ENCODE measurements at regions not wholly inside any gene's neighbourhood (a gene's known extent, or its start where the extent isn't known, plus 50 kb on each side); places are given as distances from the start of the nearest gene placed in this dataset.

DNA sequence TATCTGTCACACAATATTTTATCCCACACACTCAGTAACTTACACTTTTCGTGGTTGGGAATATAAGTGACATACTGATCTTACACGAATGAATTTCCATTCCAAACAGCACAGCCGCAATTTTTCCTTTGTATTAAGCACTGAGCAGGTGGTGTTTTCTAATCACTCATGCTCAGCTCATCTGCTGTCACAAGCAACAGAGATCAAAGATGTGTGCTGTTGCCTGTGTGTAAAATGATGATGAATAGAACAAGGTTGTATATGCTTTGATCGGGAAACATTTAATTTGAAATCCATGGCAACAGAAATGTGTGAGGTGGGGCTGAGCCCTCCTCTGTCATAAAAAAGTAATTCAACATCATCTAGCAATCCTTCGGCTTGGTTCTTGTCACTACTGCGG is 927.7 kb upstream of the MBL2 start:
- H3K27ac ChIP-seq (ENCODE audit: low read depth, low read length, severe bottlenecking) = no peak overlapping the region
- H3K9me3 ChIP-seq (ENCODE audit: control insufficient read depth, low read length) = no peaks in the 10 kb centered on the region
- no peaks in the 10 kb centered on the region for H3K36me3 ChIP-seq (ENCODE audit: control insufficient read depth, insufficient read depth, low read length)
- peaks cover 4% of the 10 kb centered on the region for H3K4me1 ChIP-seq (ENCODE audit: control insufficient read depth, insufficient read depth, low read length, poor library complexity, severe bottlenecking)
- 94 to 100% methylated on average over 3 to 4 of the region's 6 CpGs for WGBS, 2 experiments (ENCODE audit: insufficient coverage in 2 of 2)
- no peak overlapping the region for H3K4me3 ChIP-seq (ENCODE audit: extremely low read depth, insufficient read depth, low read length, poor library complexity, severe bottlenecking)

- H3K9me3 ChIP-seq (ENCODE audit: control insufficient read depth, low read length) = no peaks in the 10 kb centered on the region
- 100% methylated on average over 1 of the region's 3 CpGs; no CpG with 5 or more reads in 1 of the 2 experiments for WGBS, 2 experiments (ENCODE audit: insufficient coverage in 2 of 2)
- H3K27ac ChIP-seq (ENCODE audit: low read depth, low read length, severe bottlenecking) = no peak overlapping the region
- no peak overlapping the region for H3K4me3 ChIP-seq (ENCODE audit: extremely low read depth, insufficient read depth, low read length, poor library complexity, severe bottlenecking)
- peaks cover 4% of the 10 kb centered on the region for H3K4me1 ChIP-seq (ENCODE audit: control insufficient read depth, insufficient read depth, low read length, poor library complexity, severe bottlenecking)
- H3K36me3 ChIP-seq (ENCODE audit: control insufficient read depth, insufficient read depth, low read length) = no peaks in the 10 kb centered on the region
These were observed 927.1 kb upstream of the MBL2 start for GRCh38 chr10:53699684-53700083.

- Histone ChIP-seq H3K36me3 (ENCODE audit: control insufficient read depth, insufficient read depth, low read length) (no peaks in the 10 kb centered on the region), H3K27ac (ENCODE audit: low read depth, low read length, severe bottlenecking) (no peak overlapping the region), H3K9me3 (ENCODE audit: control insufficient read depth, low read length) (no peaks in the 10 kb centered on the region), H3K4me1 (ENCODE audit: control insufficient read depth, insufficient read depth, low read length, poor library complexity, severe bottlenecking) (peaks cover 4% of the 10 kb centered on the region), H3K4me3 (ENCODE audit: extremely low read depth, insufficient read depth, low read length, poor library complexity, severe bottlenecking) (no peak overlapping the region)
- WGBS, 2 experiments (ENCODE audit: insufficient coverage in 2 of 2) = 83 to 100% methylated on average over 1 to 2 of the region's 5 CpGs
These were observed 926.6 kb upstream of the MBL2 start for GRCh38 chr10:53699231-53699630.

GRCh38 chr10:53697038-53697437 is 924.5 kb upstream of the MBL2 start:
- Histone ChIP-seq H3K9me3 (ENCODE audit: control insufficient read depth, low read length) (no peaks in the 10 kb centered on the region), H3K27ac (ENCODE audit: low read depth, low read length, severe bottlenecking) (no peak overlapping the region), H3K36me3 (ENCODE audit: control insufficient read depth, insufficient read depth, low read length) (no peaks in the 10 kb centered on the region), H3K4me3 (ENCODE audit: extremely low read depth, insufficient read depth, low read length, poor library complexity, severe bottlenecking) (no peak overlapping the region), H3K4me1 (ENCODE audit: control insufficient read depth, insufficient read depth, low read length, poor library complexity, severe bottlenecking) (peaks cover 4% of the 10 kb centered on the region)
- no CpG with 5 or more reads among the region's 2 CpGs for WGBS, 2 experiments (ENCODE audit: insufficient coverage in 2 of 2)

DNA sequence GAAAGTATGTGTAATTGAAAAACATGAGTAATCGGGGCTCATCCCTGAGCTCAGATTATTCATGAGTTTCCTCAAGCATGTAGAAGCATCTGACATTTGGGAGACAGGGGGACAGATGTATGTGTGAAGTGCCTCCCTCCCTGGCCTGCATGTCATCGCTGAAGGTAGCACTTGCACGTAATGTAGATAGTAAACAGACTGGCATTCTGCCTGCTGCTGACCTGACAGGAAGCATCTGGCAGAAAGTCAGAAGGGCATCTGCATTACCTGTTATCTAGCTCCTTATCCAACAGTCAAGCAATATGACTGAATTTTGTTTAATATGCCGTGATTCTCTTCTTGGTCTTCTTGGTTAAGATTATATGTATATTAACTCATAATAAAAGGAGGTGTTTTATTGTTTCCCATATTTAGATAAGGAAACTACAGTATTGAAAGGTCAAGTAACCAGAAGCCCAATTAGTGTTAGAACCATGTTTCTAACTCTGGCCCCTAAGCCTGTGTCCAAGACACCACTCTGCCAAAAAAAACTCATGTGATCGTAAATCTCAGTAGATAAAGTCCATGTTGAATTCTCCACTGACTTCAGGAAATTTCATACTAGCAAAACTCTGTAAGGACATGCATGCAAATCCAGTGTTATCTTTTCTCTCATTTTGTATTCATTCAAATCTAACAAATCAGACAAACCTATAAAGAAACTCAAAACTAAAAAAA is 918.1 kb upstream of the MBL2 start:
- 90 to 94% methylated on average over 2 to 4 of the region's 5 CpGs for WGBS, 2 experiments (ENCODE audit: insufficient coverage in 2 of 2)

GRCh38 chr10:53687800-53688199 is 915.2 kb upstream of the MBL2 start:
- Histone ChIP-seq H3K36me3 (ENCODE audit: control insufficient read depth, insufficient read depth, low read length) (no peaks in the 10 kb centered on the region), H3K4me1 (ENCODE audit: control insufficient read depth, insufficient read depth, low read length, poor library complexity, severe bottlenecking) (no peaks in the 10 kb centered on the region), H3K27ac (ENCODE audit: low read depth, low read length, severe bottlenecking) (no peak overlapping the region), H3K9me3 (ENCODE audit: control insufficient read depth, low read length) (no peaks in the 10 kb centered on the region), H3K4me3 (ENCODE audit: extremely low read depth, insufficient read depth, low read length, poor library complexity, severe bottlenecking) (no peak overlapping the region)
- WGBS, 2 experiments (ENCODE audit: insufficient coverage in 2 of 2) = no CpG with 5 or more reads among the region's 1 CpG

More for the DNA sequence above, 918.1 kb upstream of the MBL2 start:
- Histone ChIP-seq H3K4me1 (ENCODE audit: control insufficient read depth, insufficient read depth, low read length, poor library complexity, severe bottlenecking) (no peaks in the 10 kb centered on the region), H3K9me3 (ENCODE audit: control insufficient read depth, low read length) (no peaks in the 10 kb centered on the region), H3K36me3 (ENCODE audit: control insufficient read depth, insufficient read depth, low read length) (no peaks in the 10 kb centered on the region), H3K4me3 (ENCODE audit: extremely low read depth, insufficient read depth, low read length, poor library complexity, severe bottlenecking) (no peak overlapping the region), H3K27ac (ENCODE audit: low read depth, low read length, severe bottlenecking) (no peak overlapping the region)

GRCh38 chr10:53682885-53683284 is 910.3 kb upstream of the MBL2 start:
- Histone ChIP-seq H3K9me3 (ENCODE audit: control insufficient read depth, low read length) (no peaks in the 10 kb centered on the region), H3K36me3 (ENCODE audit: control insufficient read depth, insufficient read depth, low read length) (no peaks in the 10 kb centered on the region), H3K27ac (ENCODE audit: low read depth, low read length, severe bottlenecking) (no peak overlapping the region), H3K4me3 (ENCODE audit: extremely low read depth, insufficient read depth, low read length, poor library complexity, severe bottlenecking) (no peak overlapping the region), H3K4me1 (ENCODE audit: control insufficient read depth, insufficient read depth, low read length, poor library complexity, severe bottlenecking) (no peaks in the 10 kb centered on the region)
- WGBS, 2 experiments (ENCODE audit: insufficient coverage in 2 of 2) = no CpG with 5 or more reads among the region's 2 CpGs

- Histone ChIP-seq H3K4me1 (ENCODE audit: control insufficient read depth, insufficient read depth, low read length, poor library complexity, severe bottlenecking) (no peaks in the 10 kb centered on the region), H3K9me3 (ENCODE audit: control insufficient read depth, low read length) (no peaks in the 10 kb centered on the region), H3K4me3 (ENCODE audit: extremely low read depth, insufficient read depth, low read length, poor library complexity, severe bottlenecking) (no peak overlapping the region), H3K27ac (ENCODE audit: low read depth, low read length, severe bottlenecking) (no peak overlapping the region), H3K36me3 (ENCODE audit: control insufficient read depth, insufficient read depth, low read length) (no peaks in the 10 kb centered on the region)
- 80 to 82% methylated on average over 1 to 3 of the region's 7 CpGs for WGBS, 2 experiments (ENCODE audit: insufficient coverage in 2 of 2)
These were observed 909.9 kb upstream of the MBL2 start for GRCh38 chr10:53682458-53682857.

- no CpG with 5 or more reads among the region's 2 CpGs for WGBS, 2 experiments (ENCODE audit: insufficient coverage in 2 of 2)
- H3K4me1 ChIP-seq (ENCODE audit: control insufficient read depth, insufficient read depth, low read length, poor library complexity, severe bottlenecking) = no peaks in the 10 kb centered on the region
- no peak overlapping the region for H3K27ac ChIP-seq (ENCODE audit: low read depth, low read length, severe bottlenecking)
- H3K9me3 ChIP-seq (ENCODE audit: control insufficient read depth, low read length) = no peaks in the 10 kb centered on the region
- H3K36me3 ChIP-seq (ENCODE audit: control insufficient read depth, insufficient read depth, low read length) = no peaks in the 10 kb centered on the region
- H3K4me3 ChIP-seq (ENCODE audit: extremely low read depth, insufficient read depth, low read length, poor library complexity, severe bottlenecking) = no peak overlapping the region
These were observed 907.1 kb upstream of the MBL2 start for GRCh38 chr10:53679666-53680065.

DNA sequence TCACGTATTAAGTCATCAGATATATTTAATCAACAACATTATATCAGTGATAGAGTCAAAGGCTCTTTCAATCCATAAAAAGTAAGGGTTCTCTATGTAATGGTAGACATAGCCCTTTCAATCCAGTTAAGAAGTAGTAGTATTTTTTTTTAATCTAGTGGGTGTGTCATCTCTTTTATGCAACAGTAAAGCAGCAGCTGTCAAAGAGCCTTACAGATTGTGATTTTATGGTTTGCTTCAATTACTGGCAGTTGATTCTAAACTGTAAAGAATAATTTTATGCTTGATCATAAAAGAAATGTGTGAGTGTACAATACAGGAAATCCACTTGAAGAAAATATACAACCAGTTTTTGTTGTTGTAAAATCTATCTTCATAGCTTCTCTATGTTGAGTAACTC is 902.6 kb upstream of the MBL2 start:
- Histone ChIP-seq H3K9me3 (ENCODE audit: control insufficient read depth, low read length) (peaks cover 3% of the 10 kb centered on the region), H3K4me1 (ENCODE audit: control insufficient read depth, insufficient read depth, low read length, poor library complexity, severe bottlenecking) (no peaks in the 10 kb centered on the region), H3K4me3 (ENCODE audit: extremely low read depth, insufficient read depth, low read length, poor library complexity, severe bottlenecking) (no peak overlapping the region), H3K27ac (ENCODE audit: low read depth, low read length, severe bottlenecking) (no peak overlapping the region), H3K36me3 (ENCODE audit: control insufficient read depth, insufficient read depth, low read length) (no peaks in the 10 kb centered on the region)
- WGBS, 2 experiments (ENCODE audit: insufficient coverage in 2 of 2) = no CpG with 5 or more reads among the region's 1 CpG

DNA sequence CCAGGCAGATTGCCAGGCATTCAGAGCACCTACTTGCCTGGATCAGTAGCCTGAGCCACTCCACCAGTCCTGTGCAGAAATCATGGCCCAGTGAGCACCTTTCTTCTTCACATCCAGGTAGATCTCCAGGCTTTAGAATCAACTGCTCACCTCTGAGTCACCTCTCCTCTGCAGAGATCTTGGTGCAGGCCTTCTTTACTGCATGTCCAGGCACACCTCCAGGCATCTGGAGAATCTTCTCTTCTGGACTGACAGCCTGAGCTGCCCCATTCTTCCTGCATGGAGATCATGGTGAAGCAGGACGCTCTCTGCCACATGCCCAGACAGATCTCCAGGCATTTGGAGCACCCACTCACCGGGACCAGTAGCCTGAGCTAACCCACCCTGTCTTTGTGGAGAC is 894.5 kb upstream of the MBL2 start:
- no peaks in the 10 kb centered on the region for H3K36me3 ChIP-seq (ENCODE audit: control insufficient read depth, insufficient read depth, low read length)
- WGBS, 2 experiments (ENCODE audit: insufficient coverage in 2 of 2) = 79 to 100% methylated on average over 2 of the region's 2 CpGs
- no peak overlapping the region for H3K27ac ChIP-seq (ENCODE audit: low read depth, low read length, severe bottlenecking)

More for the DNA sequence above, 894.5 kb upstream of the MBL2 start:
- H3K9me3 ChIP-seq (ENCODE audit: control insufficient read depth, low read length) = peaks cover 3% of the 10 kb centered on the region
- H3K4me3 ChIP-seq (ENCODE audit: extremely low read depth, insufficient read depth, low read length, poor library complexity, severe bottlenecking) = no peak overlapping the region
- H3K4me1 ChIP-seq (ENCODE audit: control insufficient read depth, insufficient read depth, low read length, poor library complexity, severe bottlenecking) = no peaks in the 10 kb centered on the region
